Body of pancreas (tissue), 4 donors: ENCODE measurements at regions not wholly inside any gene's neighbourhood (a gene's known extent, or its start where the extent isn't known, plus 50 kb on each side); places are given as distances from the start of the nearest gene placed in this dataset.

Source experiments
- POLR2A ChIP-seq, 3 donors: fragments of 450-650 bp; IDR thresholded peaks; one replicate each; pipeline ENCODE4 v1.6.1; 2016; ENCODE audit warnings: antibody characterized with exemption in 3 of 3, mild to moderate bottlenecking in 2 of 3
- TF ChIP-seq, protein P1 (sequence below), 7 experiments: fragments of 450-650 bp in 4 of 7; fragments of 200-600 bp in 3 of 7; sonication (generic) in 3 of 7; IDR thresholded peaks; one replicate each; pipeline ENCODE4 v1.5.1; 2016 to 2019; ENCODE audit warnings: antibody characterized with exemption in 7 of 7

DNA sequence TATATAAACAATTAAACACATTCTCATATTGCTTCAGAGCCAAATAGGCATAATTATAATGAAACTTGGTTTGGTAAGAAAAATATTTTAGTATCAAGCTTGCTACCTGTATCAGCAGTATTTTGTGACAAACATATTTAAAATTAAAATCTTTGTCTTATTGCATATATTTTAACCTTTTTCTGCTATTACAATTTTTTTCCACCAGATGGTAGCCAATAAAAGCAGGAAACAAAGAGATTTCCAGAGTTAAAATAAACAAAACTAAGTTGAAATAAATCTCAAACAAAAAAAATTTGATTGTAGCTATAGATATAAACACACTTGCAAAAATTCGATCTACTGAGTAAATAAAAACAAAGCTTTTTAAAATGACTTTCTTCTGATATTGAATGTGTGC is 491.3 kb upstream of the GJE1 start:
- TF ChIP-seq, protein P1, sequence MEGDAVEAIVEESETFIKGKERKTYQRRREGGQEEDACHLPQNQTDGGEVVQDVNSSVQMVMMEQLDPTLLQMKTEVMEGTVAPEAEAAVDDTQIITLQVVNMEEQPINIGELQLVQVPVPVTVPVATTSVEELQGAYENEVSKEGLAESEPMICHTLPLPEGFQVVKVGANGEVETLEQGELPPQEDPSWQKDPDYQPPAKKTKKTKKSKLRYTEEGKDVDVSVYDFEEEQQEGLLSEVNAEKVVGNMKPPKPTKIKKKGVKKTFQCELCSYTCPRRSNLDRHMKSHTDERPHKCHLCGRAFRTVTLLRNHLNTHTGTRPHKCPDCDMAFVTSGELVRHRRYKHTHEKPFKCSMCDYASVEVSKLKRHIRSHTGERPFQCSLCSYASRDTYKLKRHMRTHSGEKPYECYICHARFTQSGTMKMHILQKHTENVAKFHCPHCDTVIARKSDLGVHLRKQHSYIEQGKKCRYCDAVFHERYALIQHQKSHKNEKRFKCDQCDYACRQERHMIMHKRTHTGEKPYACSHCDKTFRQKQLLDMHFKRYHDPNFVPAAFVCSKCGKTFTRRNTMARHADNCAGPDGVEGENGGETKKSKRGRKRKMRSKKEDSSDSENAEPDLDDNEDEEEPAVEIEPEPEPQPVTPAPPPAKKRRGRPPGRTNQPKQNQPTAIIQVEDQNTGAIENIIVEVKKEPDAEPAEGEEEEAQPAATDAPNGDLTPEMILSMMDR (IDR thresholded peaks at IDR 0.05): no peak
- TF ChIP-seq POLR2A (IDR thresholded peaks at IDR 0.05): no peak
